GM23338 (cell line): ENCODE measurements at regions not wholly inside any gene's neighbourhood (a gene's known extent, or its start where the extent isn't known, plus 50 kb on each side); places are given as distances from the start of the nearest gene placed in this dataset.
"Not testable (repeated sequence)": the region's sequence is repeated elsewhere in the genome, so short reads cannot be mapped to it uniquely, and the experiment has no call there.

Experiments used
- ATAC-seq: fragments of 200-7000 bp; cut with Tn5 transposase; 3 replicates; pipeline ENCODE4 v1.9.1; 2020
- DNase-seq: peaks from one replicate; pipeline ENCODE4 v3.0.0-alpha.2; 2015; ENCODE audit warnings: low spot score
- H2AFZ ChIP-seq: fragments of 200-600 bp; sonication (generic); 2 replicates; pipeline ENCODE4 v1.8.0; 2016; ENCODE audit warnings: antibody characterized with exemption, mild to moderate bottlenecking, moderate library complexity
- H3F3A ChIP-seq: fragments of 200-600 bp; sonication (generic); replicated peaks from 2 replicates; pipeline ENCODE4 v1.8.0; 2017; ENCODE audit warnings: antibody characterized with exemption, mixed run types, low read depth
- H3K27ac ChIP-seq: fragments of 200-600 bp; sonication (generic); 2 replicates; pipeline ENCODE4 v1.6.1; 2016; ENCODE audit warnings: low read depth
- H3K27me3 ChIP-seq: fragments of 200-600 bp; sonication (generic); 2 replicates; pipeline ENCODE4 v1.8.0; 2016; ENCODE audit warnings: mild to moderate bottlenecking, mixed run types, moderate library complexity; ENCODE audit not compliant: insufficient read depth
- H3K36me3 ChIP-seq: fragments of 200-600 bp; sonication (generic); 2 replicates; pipeline ENCODE4 v1.8.0; 2016; ENCODE audit warnings: mild to moderate bottlenecking; ENCODE audit not compliant: insufficient read depth
- H3K4me1 ChIP-seq: fragments of 200-600 bp; sonication (generic); 2 replicates; pipeline ENCODE4 v1.8.0; 2016; ENCODE audit warnings: mild to moderate bottlenecking, moderate library complexity; ENCODE audit not compliant: insufficient read depth
- H3K4me2 ChIP-seq: fragments of 200-600 bp; sonication (generic); 2 replicates; pipeline ENCODE4 v1.7.1; 2017; ENCODE audit warnings: mixed run types
- H3K4me3 ChIP-seq: fragments of 200-600 bp; sonication (generic); 2 replicates; pipeline ENCODE4 v1.6.1; 2016; ENCODE audit warnings: mixed run types
- H3K79me2 ChIP-seq: fragments of 200-600 bp; sonication (generic); replicated peaks from 2 replicates; pipeline ENCODE4 v1.8.0; 2017; ENCODE audit warnings: mild to moderate bottlenecking; ENCODE audit not compliant: insufficient read depth
- H3K9me2 ChIP-seq: fragments of 200-600 bp; sonication (generic); 2 replicates; pipeline ENCODE4 v1.8.0; 2017; ENCODE audit not compliant: insufficient read depth
- H4K20me1 ChIP-seq: fragments of 200-600 bp; sonication (generic); replicated peaks from 2 replicates; pipeline ENCODE4 v1.8.0; 2017; ENCODE audit warnings: mild to moderate bottlenecking; ENCODE audit not compliant: insufficient read depth
- H3K27ac Mint-ChIP-seq: 2 replicates; pipeline ENCODE4 v1.8.0; 2020; ENCODE audit warnings: inconsistent platforms, mild to moderate bottlenecking, moderate library complexity, mixed read lengths
- H3K27me3 Mint-ChIP-seq: 3 replicates; pipeline ENCODE4 v1.8.0; 2022; ENCODE audit warnings: low read depth, mild to moderate bottlenecking, moderate library complexity, mixed read lengths, inconsistent platforms; ENCODE audit not compliant: insufficient read depth, poor library complexity
- H3K36me3 Mint-ChIP-seq: 3 replicates; pipeline ENCODE4 v1.8.0; 2021; ENCODE audit warnings: low read depth, mild to moderate bottlenecking, inconsistent platforms, moderate library complexity, mixed read lengths
- H3K4me1 Mint-ChIP-seq: 3 replicates; pipeline ENCODE4 v1.8.0; 2020; ENCODE audit warnings: mild to moderate bottlenecking, inconsistent platforms, mixed read lengths
- H3K4me3 Mint-ChIP-seq: 3 replicates; pipeline ENCODE4 v1.8.0; 2021; ENCODE audit warnings: moderate library complexity, mild to moderate bottlenecking, inconsistent platforms, mixed read lengths
- H3K9me3 Mint-ChIP-seq: 3 replicates; pipeline ENCODE4 v1.8.0; 2020; ENCODE audit warnings: moderate library complexity, mild to moderate bottlenecking, inconsistent platforms, mixed read lengths
- CREB1 ChIP-seq: fragments of 250-450 bp; sonication (Bioruptor Pico); IDR thresholded peaks from 2 replicates; pipeline ENCODE4 v1.5.0; 2020; ENCODE audit warnings: low read depth, mild to moderate bottlenecking, moderate library complexity
- EZH2 ChIP-seq: fragments of 200-600 bp; sonication (generic); IDR thresholded peaks from one replicate; pipeline ENCODE4 v1.8.0; 2017; ENCODE audit warnings: antibody characterized with exemption, mild to moderate bottlenecking, low read depth; ENCODE audit not compliant: unreplicated experiment
- EZH2phosphoT487 ChIP-seq: fragments of 200-600 bp; sonication (generic); IDR thresholded peaks from one replicate; pipeline ENCODE4 v1.8.1; 2018; ENCODE audit warnings: antibody characterized with exemption; ENCODE audit not compliant: unreplicated experiment
- JUNB ChIP-seq: IDR thresholded peaks from one replicate; pipeline ENCODE4 v1.6.1; 2016; ENCODE audit warnings: antibody characterized with exemption; ENCODE audit not compliant: unreplicated experiment
- NANOG ChIP-seq: IDR thresholded peaks from 2 replicates; pipeline ENCODE4 v1.6.1; 2016; ENCODE audit warnings: antibody characterized with exemption, borderline replicate concordance
- TF ChIP-seq, protein P1 (sequence below), 2 experiments: fragments of 200-600 bp in 1 of 2; sonication (generic) in 1 of 2; conservative IDR thresholded peaks; 2 replicates each; pipeline versions ENCODE4 v1.5.1 to v1.6.1; 2016 to 2017; ENCODE audit warnings: antibody characterized with exemption in 2 of 2, low read depth in 2 of 2, mild to moderate bottlenecking in 2 of 2, moderate library complexity in 1 of 2

DNA sequence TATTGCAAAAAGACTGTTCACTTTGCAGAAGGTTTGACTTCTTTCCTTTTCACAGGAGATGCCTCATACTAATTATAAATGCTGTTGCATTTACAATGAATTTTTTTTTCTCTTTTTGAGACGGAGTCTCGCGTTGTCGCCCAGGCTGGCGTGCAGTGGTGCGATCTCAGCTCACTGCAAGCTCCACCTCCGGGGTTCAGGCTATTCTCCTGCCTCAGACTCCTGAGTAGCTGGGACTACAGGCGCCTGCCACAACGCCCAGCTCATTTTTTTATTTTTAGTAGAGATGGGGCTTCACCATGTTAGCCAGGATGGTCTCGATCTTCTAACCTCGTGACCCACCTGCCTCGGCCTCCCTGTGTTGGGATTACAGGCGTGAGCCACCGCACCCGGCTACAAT is 290.5 kb upstream of the GATB start:
- H3K27ac ChIP-seq, H3K9me3 Mint-ChIP-seq, H3K9me2 ChIP-seq, H3K27ac Mint-ChIP-seq, H3K27me3 ChIP-seq, H3K36me3 Mint-ChIP-seq, H3K79me2 ChIP-seq, H3K4me2 ChIP-seq, DNase-seq, H3K4me3 Mint-ChIP-seq, H3K4me3 ChIP-seq, H3K36me3 ChIP-seq, H3F3A ChIP-seq, H3K27me3 Mint-ChIP-seq, H4K20me1 ChIP-seq, ATAC-seq, H2AFZ ChIP-seq: not testable (repeated sequence)
- peaks cover 12% of the 10 kb centered on the region for H3K4me1 Mint-ChIP-seq
- peaks cover 17% of the 10 kb centered on the region for H3K4me1 ChIP-seq

DNA sequence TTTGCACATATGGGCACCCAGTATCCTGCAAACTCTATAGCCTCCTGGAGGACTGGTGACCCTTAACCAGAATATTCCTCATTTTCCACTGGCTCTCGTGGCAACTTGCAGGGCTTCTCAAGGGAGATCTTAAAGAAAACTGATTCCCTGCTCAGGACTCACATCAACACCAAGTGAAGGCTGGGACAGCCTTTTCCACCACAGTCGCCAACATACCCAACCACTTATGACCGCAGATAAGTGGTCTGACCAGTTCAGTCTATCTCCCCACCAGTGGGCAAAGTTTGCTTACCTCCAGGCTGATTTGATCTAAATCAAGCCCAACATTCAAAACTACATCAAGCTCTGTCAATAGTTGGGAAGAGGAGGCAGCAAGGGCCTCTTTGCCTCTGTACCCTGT is 289.3 kb upstream of the GATB start:
- no peak for DNase-seq
- Histone ChIP-seq H2AFZ (no peak overlapping the region), H4K20me1 (no peaks in the 10 kb centered on the region), H3K27me3 (no peaks in the 10 kb centered on the region), H3K4me3 (no peak overlapping the region), H3K9me2 (no peaks in the 10 kb centered on the region), H3K4me1 (peaks cover 21% of the 10 kb centered on the region), H3F3A (no peaks in the 10 kb centered on the region), H3K27ac (no peak overlapping the region), H3K4me2 (no peak overlapping the region), H3K36me3 (no peaks in the 10 kb centered on the region), H3K79me2 (no peaks in the 10 kb centered on the region)
- no peaks in the 10 kb centered on the region for H3K36me3 Mint-ChIP-seq
- peaks cover 15% of the 10 kb centered on the region for H3K4me1 Mint-ChIP-seq
- no peak for TF ChIP-seq EZH2phosphoT487
- TF ChIP-seq NANOG, result no peak
- no peak for TF ChIP-seq CREB1
- TF ChIP-seq JUNB, result no peak
- TF ChIP-seq EZH2, result no peak
- no peak for ATAC-seq
- H3K4me3 Mint-ChIP-seq, result no peak overlapping the region
- H3K27ac Mint-ChIP-seq, result no peak overlapping the region
- no peaks in the 10 kb centered on the region for H3K9me3 Mint-ChIP-seq
- no peaks in the 10 kb centered on the region for H3K27me3 Mint-ChIP-seq

DNA sequence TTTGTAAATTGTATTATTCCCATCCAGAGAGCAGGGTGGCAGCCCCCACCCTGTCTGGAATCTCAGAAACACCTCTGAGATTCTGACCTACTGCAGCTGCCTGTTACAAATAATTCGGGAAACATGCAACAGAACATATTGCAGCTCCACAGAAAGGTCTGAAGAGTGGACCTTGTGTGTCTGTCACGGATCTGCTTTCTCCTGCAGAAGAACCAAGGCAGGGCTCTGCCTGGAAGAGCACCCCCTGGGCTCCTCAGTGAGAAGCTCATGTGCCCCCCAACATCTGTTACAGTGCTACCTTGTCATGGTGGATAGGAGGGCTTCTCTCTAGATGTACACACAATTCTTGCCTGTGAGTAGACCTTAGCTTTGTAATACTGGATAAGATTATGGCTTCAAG is 286.6 kb upstream of the GATB start:
- H3K4me1 Mint-ChIP-seq, result peaks cover 9% of the 10 kb centered on the region; the same call in 2 of the 3 replicates
- Histone ChIP-seq H3K4me1 (peaks cover 21% of the 10 kb centered on the region), H3K27me3 (no peaks in the 10 kb centered on the region), H3K4me2 (0 out of 2 replicates have a peak overlapping the region, but pooled peaks have one; percentile 40), H2AFZ (peak overlapping the region; percentile 70), H3K9me2 (no peaks in the 10 kb centered on the region), H3K79me2 (no peaks in the 10 kb centered on the region), H3F3A (no peaks in the 10 kb centered on the region), H4K20me1 (no peaks in the 10 kb centered on the region), H3K36me3 (no peaks in the 10 kb centered on the region), H3K4me3 (no peak overlapping the region), H3K27ac (no peak overlapping the region)
- H3K27me3 Mint-ChIP-seq, result no peaks in the 10 kb centered on the region
- H3K27ac Mint-ChIP-seq, result no peak overlapping the region
- DNase-seq (no peak), ATAC-seq (no peak)
- peaks cover 11% of the 10 kb centered on the region for H3K9me3 Mint-ChIP-seq
- peaks cover 8% of the 10 kb centered on the region; the same call in 2 of the 3 replicates for H3K36me3 Mint-ChIP-seq
- no peak for TF ChIP-seq NANOG
- TF ChIP-seq, protein P1, sequence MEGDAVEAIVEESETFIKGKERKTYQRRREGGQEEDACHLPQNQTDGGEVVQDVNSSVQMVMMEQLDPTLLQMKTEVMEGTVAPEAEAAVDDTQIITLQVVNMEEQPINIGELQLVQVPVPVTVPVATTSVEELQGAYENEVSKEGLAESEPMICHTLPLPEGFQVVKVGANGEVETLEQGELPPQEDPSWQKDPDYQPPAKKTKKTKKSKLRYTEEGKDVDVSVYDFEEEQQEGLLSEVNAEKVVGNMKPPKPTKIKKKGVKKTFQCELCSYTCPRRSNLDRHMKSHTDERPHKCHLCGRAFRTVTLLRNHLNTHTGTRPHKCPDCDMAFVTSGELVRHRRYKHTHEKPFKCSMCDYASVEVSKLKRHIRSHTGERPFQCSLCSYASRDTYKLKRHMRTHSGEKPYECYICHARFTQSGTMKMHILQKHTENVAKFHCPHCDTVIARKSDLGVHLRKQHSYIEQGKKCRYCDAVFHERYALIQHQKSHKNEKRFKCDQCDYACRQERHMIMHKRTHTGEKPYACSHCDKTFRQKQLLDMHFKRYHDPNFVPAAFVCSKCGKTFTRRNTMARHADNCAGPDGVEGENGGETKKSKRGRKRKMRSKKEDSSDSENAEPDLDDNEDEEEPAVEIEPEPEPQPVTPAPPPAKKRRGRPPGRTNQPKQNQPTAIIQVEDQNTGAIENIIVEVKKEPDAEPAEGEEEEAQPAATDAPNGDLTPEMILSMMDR (conservative IDR thresholded peaks at IDR 0.05; ENCODE audit: low read depth in 2 of 2), result peak; percentile 9 to 26; a peak in 1 of 4 replicates
- H3K4me3 Mint-ChIP-seq, result no peak overlapping the region
